B cell (primary cell): ENCODE measurements at regions not wholly inside any gene's neighbourhood (a gene's known extent, or its start where the extent isn't known, plus 50 kb on each side); places are given as distances from the start of the nearest gene placed in this dataset.

Experiments used
- ATAC-seq: fragments of 200-7000 bp; cut with Tn5 transposase; one replicate; pipeline ENCODE4 v1.10.0; 2021; ENCODE audit warnings: low read depth, mild to moderate bottlenecking, moderate number of reproducible peaks, moderate library complexity
- CTCF ChIA-PET: fragments of 350-600 bp; sonication (Branson Sonifier 250); formaldehyde crosslinking; loops from one replicate; lab custom pipeline; 2021; ENCODE audit warnings: antibody characterized with exemption, inconsistent platforms; lab: Charles Lee
- POLR2A ChIA-PET: fragments of 350-600 bp; sonication (Branson Sonifier 250); formaldehyde crosslinking; loops from one replicate; lab custom pipeline; 2021; ENCODE audit warnings: antibody characterized with exemption; lab: Charles Lee
- DNase-seq: peaks from one replicate; pipeline ENCODE4 v3.0.0; 2013
- H2AFZ ChIP-seq: 2 replicates; pipeline ENCODE4 v1.6.1; 2012; ENCODE audit warnings: mild to moderate bottlenecking, low read depth, low read length; ENCODE audit not compliant: insufficient read depth, poor library complexity, severe bottlenecking
- H3K27ac ChIP-seq, 2 donors: 1 replicate in 1 of 2; 2 replicates in 1 of 2; pipeline ENCODE4 v1.5.1; 2012 to 2013; ENCODE audit warnings: low read length in 2 of 2, mild to moderate bottlenecking in 2 of 2, moderate library complexity in 1 of 2
- H3K27me3 ChIP-seq, 4 experiments: fragments of 200-600 bp in 1 of 4; sonication (generic) in 1 of 4; replicated peaks in 1 of 4; 1 replicate in 2 of 4; 2 replicates in 2 of 4; pipeline versions ENCODE4 v1.6.1 to v1.7.0; 2013 to 2016; ENCODE audit warnings: low read length in 3 of 4, mild to moderate bottlenecking in 2 of 4, mixed read lengths in 1 of 4, moderate library complexity in 1 of 4; ENCODE audit not compliant: insufficient read depth in 4 of 4, control insufficient read depth in 3 of 4; ENCODE audit errors: control extremely low read depth in 1 of 4
- H3K36me3 ChIP-seq, 2 experiments: replicated peaks in 1 of 2; 1 replicate in 1 of 2; 2 replicates in 1 of 2; pipeline versions ENCODE4 v1.6.1 to v1.7.1; 2013; ENCODE audit warnings: low read length in 1 of 2; ENCODE audit not compliant: insufficient read depth in 2 of 2, control insufficient read depth in 1 of 2; ENCODE audit errors: control extremely low read depth in 1 of 2, extremely low read depth in 1 of 2
- H3K4me1 ChIP-seq, 2 donors: fragments of 200-600 bp in 1 of 2; sonication (generic) in 1 of 2; 1 replicate in 1 of 2; 2 replicates in 1 of 2; pipeline versions ENCODE4 v1.5.1 to v1.6.1; 2013 to 2017; ENCODE audit warnings: low read length in 2 of 2; ENCODE audit not compliant: control insufficient read depth in 2 of 2, insufficient read depth in 2 of 2
- H3K4me2 ChIP-seq: replicated peaks from 2 replicates; pipeline ENCODE3; 2012; ENCODE audit warnings: mild to moderate bottlenecking, low read depth, low read length; ENCODE audit not compliant: poor library complexity, severe bottlenecking
- H3K4me3 ChIP-seq, 5 experiments: fragments of 200-600 bp in 1 of 5; sonication (generic) in 1 of 5; 1 replicate in 3 of 5; 2 replicates in 2 of 5; pipeline versions ENCODE4 v1.5.1 to v1.7.0; 2011 to 2016; ENCODE audit warnings: low read length in 4 of 5, mild to moderate bottlenecking in 4 of 5, low read depth in 2 of 5, control low read depth in 1 of 5, moderate library complexity in 1 of 5; ENCODE audit not compliant: insufficient read depth in 1 of 5; ENCODE audit errors: control extremely low read depth in 1 of 5, extremely low read depth in 1 of 5
- H3K79me2 ChIP-seq: fragments of 200-600 bp; sonication (generic); one replicate; pipeline ENCODE4 v1.6.0; 2016; ENCODE audit warnings: low read length; ENCODE audit not compliant: control insufficient read depth, insufficient read depth
- H3K9ac ChIP-seq: fragments of 200-600 bp; sonication (generic); 2 replicates; pipeline ENCODE4 v1.6.1; 2017; ENCODE audit warnings: mild to moderate bottlenecking, low read length, moderate library complexity
- H3K9me3 ChIP-seq, 3 donors: one replicate each; pipeline versions ENCODE4 v1.6.1 to v1.7.1; 2013; ENCODE audit warnings: low read length in 2 of 3; ENCODE audit not compliant: control insufficient read depth in 2 of 3, insufficient read depth in 1 of 3; ENCODE audit errors: control extremely low read depth in 1 of 3
- H4K20me1 ChIP-seq: 2 replicates; pipeline ENCODE4 v1.6.0; 2012; ENCODE audit warnings: mild to moderate bottlenecking, low read length; ENCODE audit not compliant: insufficient read depth, control insufficient read depth, poor library complexity, severe bottlenecking
- H3K27ac Mint-ChIP-seq: one replicate; pipeline ENCODE4 v1.8.0; 2021; ENCODE audit warnings: mixed read lengths
- H3K27me3 Mint-ChIP-seq: one replicate; pipeline ENCODE4 v1.8.0; 2021; ENCODE audit warnings: mixed read lengths
- H3K4me1 Mint-ChIP-seq: one replicate; pipeline ENCODE4 v1.8.0; 2021; ENCODE audit warnings: mixed read lengths
- H3K4me3 Mint-ChIP-seq: one replicate; pipeline ENCODE4 v1.8.0; 2021; ENCODE audit warnings: mixed read lengths
- H3K9me3 Mint-ChIP-seq: one replicate; pipeline ENCODE4 v1.8.0; 2022; ENCODE audit warnings: mixed read lengths; ENCODE audit not compliant: insufficient read depth
- EZH2 ChIP-seq: IDR thresholded peaks from 2 replicates; pipeline ENCODE4 v1.6.1; 2012; ENCODE audit warnings: borderline replicate concordance, low read depth, mild to moderate bottlenecking, moderate library complexity, low read length; ENCODE audit not compliant: insufficient read depth, poor library complexity, severe bottlenecking
- WGBS: methylation state at CpG from one replicate; pipeline ENCODE4 v1.1.5; 2013; ENCODE audit warnings: missing lambda C conversion rate; ENCODE audit not compliant: insufficient coverage; 5-methylcytosine and 5-hydroxymethylcytosine counted together
- intact Hi-C: fragments of 100-400 bp; cut with micrococcal nuclease; formaldehyde crosslinking; loops from one replicate; pipeline ENCODE4 v1.10.0; 2022
- TF ChIP-seq, protein P1 (sequence below): fragments of 200-600 bp; IDR thresholded peaks from one replicate; pipeline ENCODE4 v1.8.0; 2022; ENCODE audit warnings: antibody characterized with exemption, mild to moderate bottlenecking

DNA sequence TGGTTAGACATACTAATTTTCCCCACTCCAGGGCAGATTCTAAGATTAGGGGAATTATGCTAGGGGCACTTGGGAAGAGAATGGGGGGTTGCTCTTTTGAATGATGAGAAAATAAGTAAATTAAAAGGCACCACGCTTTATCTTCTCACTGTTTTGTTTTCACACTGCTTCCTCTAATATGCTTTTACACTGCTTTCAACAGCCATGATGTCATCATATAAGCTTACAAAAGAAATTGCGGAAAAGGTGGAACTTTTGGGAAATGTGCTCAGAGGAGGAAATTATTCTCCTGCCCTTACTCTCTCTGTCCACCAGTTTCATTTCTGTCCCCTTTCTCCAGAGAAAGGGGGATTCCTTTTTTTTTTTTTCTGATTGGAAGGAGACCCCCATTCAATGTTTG is 308.2 kb downstream of the TOX3 start:
- no CpG with 5 or more reads among the region's 2 CpGs for WGBS
- TF ChIP-seq EZH2 = no peak
- TF ChIP-seq, protein P1, sequence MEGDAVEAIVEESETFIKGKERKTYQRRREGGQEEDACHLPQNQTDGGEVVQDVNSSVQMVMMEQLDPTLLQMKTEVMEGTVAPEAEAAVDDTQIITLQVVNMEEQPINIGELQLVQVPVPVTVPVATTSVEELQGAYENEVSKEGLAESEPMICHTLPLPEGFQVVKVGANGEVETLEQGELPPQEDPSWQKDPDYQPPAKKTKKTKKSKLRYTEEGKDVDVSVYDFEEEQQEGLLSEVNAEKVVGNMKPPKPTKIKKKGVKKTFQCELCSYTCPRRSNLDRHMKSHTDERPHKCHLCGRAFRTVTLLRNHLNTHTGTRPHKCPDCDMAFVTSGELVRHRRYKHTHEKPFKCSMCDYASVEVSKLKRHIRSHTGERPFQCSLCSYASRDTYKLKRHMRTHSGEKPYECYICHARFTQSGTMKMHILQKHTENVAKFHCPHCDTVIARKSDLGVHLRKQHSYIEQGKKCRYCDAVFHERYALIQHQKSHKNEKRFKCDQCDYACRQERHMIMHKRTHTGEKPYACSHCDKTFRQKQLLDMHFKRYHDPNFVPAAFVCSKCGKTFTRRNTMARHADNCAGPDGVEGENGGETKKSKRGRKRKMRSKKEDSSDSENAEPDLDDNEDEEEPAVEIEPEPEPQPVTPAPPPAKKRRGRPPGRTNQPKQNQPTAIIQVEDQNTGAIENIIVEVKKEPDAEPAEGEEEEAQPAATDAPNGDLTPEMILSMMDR = no peak
- H3K9me3 Mint-ChIP-seq = peaks cover 4% of the 10 kb centered on the region
- no peaks in the 10 kb centered on the region for H3K36me3 ChIP-seq
- no peaks in the 10 kb centered on the region for H4K20me1 ChIP-seq
- ChIA-PET CTCF (no interaction called here), POLR2A (no interaction called here)
- no peak overlapping the region for H3K27ac ChIP-seq
- no peak overlapping the region for H3K27ac Mint-ChIP-seq
- H3K9ac ChIP-seq = no peak overlapping the region
- no peak overlapping the region for H3K4me3 ChIP-seq
- no peak overlapping the region for H2AFZ ChIP-seq
- ATAC-seq (no peak), DNase-seq (no peak)
- no peaks in the 10 kb centered on the region for H3K79me2 ChIP-seq
- no peaks in the 10 kb centered on the region for H3K27me3 Mint-ChIP-seq
- no peaks in the 10 kb centered on the region for H3K27me3 ChIP-seq
- H3K9me3 ChIP-seq = peaks cover 0 to 7% (median 0%) of the 10 kb centered on the region in 3 donors
- no peak overlapping the region for H3K4me3 Mint-ChIP-seq
- H3K4me1 ChIP-seq = no peaks in the 10 kb centered on the region
- no peak overlapping the region for H3K4me2 ChIP-seq
- no peaks in the 10 kb centered on the region for H3K4me1 Mint-ChIP-seq
- intact Hi-C loops = no loop called here

- Histone ChIP-seq H3K4me3 (no peak overlapping the region), H4K20me1 (no peaks in the 10 kb centered on the region), H3K27me3 (no peaks in the 10 kb centered on the region), H3K36me3 (no peaks in the 10 kb centered on the region), H2AFZ (no peak overlapping the region), H3K9ac (no peak overlapping the region), H3K9me3 (peaks cover 0 to 7% (median 0%) of the 10 kb centered on the region in 3 donors), H3K79me2 (no peaks in the 10 kb centered on the region), H3K4me1 (no peaks in the 10 kb centered on the region), H3K27ac (no peak overlapping the region), H3K4me2 (no peak overlapping the region)
- Mint-ChIP-seq H3K27ac (no peak overlapping the region), H3K9me3 (no peaks in the 10 kb centered on the region), H3K4me3 (no peak overlapping the region), H3K4me1 (no peaks in the 10 kb centered on the region), H3K27me3 (no peaks in the 10 kb centered on the region)
- ChIA-PET POLR2A (no interaction called here), CTCF (no interaction called here)
- TF ChIP-seq EZH2 = no peak
- TF ChIP-seq, protein P1 = no peak
- 86% methylated on average over 9 of the region's 9 CpGs for WGBS
- intact Hi-C loops = no loop called here
- DNase-seq (no peak), ATAC-seq (no peak)
These were observed 309.1 kb downstream of the TOX3 start for GRCh38 chr16:52237823-52238222.
